ENCODE measurements at regions not wholly inside any gene's neighbourhood (a gene's known extent, or its start where the extent isn't known, plus 50 kb on each side); places are given as distances from the start of the nearest gene placed in this dataset.

GRCh38 chr11:70603756-70604211, 205.5 kb downstream of the CTTN start:
- Histone ChIP-seq H3K4me2 (no peak overlapping the region), H3K9me3 (no peaks in the 10 kb centered on the region), H3K36me3 (replicated peaks in 1 of 2; ENCODE audit: control insufficient read depth in 1 of 2, insufficient read depth in 2 of 2, low read length in 1 of 2) (no peaks in the 10 kb centered on the region), H3K9me2 (no peaks in the 10 kb centered on the region), H2AFZ (ENCODE audit: low read depth) (no peak overlapping the region), H3K27ac (ENCODE audit: low read depth in 2 of 2, low read length in 1 of 2) (no peak overlapping the region), H3K4me1 (ENCODE audit: control insufficient read depth in 1 of 2, insufficient read depth in 2 of 2, low read depth in 1 of 2, low read length in 1 of 2) (peaks cover 0 to 16% of the 10 kb centered on the region in 2 experiments; a peak in 1 of 4 replicates), H3K79me2 (ENCODE audit: insufficient read depth) (no peaks in the 10 kb centered on the region), H3K9ac (no peak overlapping the region), H3K4me3 (ENCODE audit: low read depth in 2 of 2, low read length in 1 of 2) (no peak overlapping the region), H4K20me1 (ENCODE audit: insufficient read depth) (no peaks in the 10 kb centered on the region), H3K27me3 (ENCODE audit: insufficient read depth) (no peaks in the 10 kb centered on the region), H3F3A (replicated peaks; ENCODE audit: insufficient read depth) (no peaks in the 10 kb centered on the region)
- DNase-seq, result no peak
- ChIA-PET POLR2A (no interaction called here), CTCF (interaction anchor here (1.1 kb wide), 1 partner anchor 11 kb away, joined by 3 read pairs; no protein-coding TSS in a partner anchor)
- WGBS (ENCODE audit: low lambda C conversion rate), result 60% methylated on average over 9 of the region's 9 CpGs
- no peak for TF ChIP-seq USF2 (IDR thresholded peaks at IDR 0.05; ENCODE audit: borderline replicate concordance, low read depth, low read length)
- no peak for TF ChIP-seq FOXM1 (IDR thresholded peaks at IDR 0.05; ENCODE audit: low read depth)
- TF ChIP-seq FOSL2 (IDR thresholded peaks at IDR 0.05; ENCODE audit: borderline replicate concordance, low read depth), result no peak
- TF ChIP-seq RCOR1 (IDR thresholded peaks at IDR 0.05; ENCODE audit: low read length), result no peak
- TF ChIP-seq ZBTB33 (IDR thresholded peaks at IDR 0.05; ENCODE audit: borderline replicate concordance, low read depth), result no peak
- no peak for TF ChIP-seq FOXJ3 (CRISPR knock-in tag; IDR thresholded peaks at IDR 0.05)
- TF ChIP-seq TEAD4 (IDR thresholded peaks at IDR 0.05; ENCODE audit: borderline replicate concordance, insufficient read depth), result no peak
- TF ChIP-seq YY1 (IDR thresholded peaks at IDR 0.05; ENCODE audit: low read depth), result no peak
- no peak for TF ChIP-seq JUND (IDR thresholded peaks at IDR 0.05)
- TF ChIP-seq EZH2phosphoT487 (IDR thresholded peaks at IDR 0.05; ENCODE audit: borderline replicate concordance, low read depth), result no peak
- TF ChIP-seq POLR2AphosphoS5 (IDR thresholded peaks at IDR 0.05; ENCODE audit: low read depth, low read length), result no peak
- no peak for TF ChIP-seq GATA2 (CRISPR knock-in tag; IDR thresholded peaks at IDR 0.05)
- TF ChIP-seq TAF1 (IDR thresholded peaks at IDR 0.05; ENCODE audit: borderline replicate concordance, low read depth, low read length), result no peak
- TF ChIP-seq PBX3 (IDR thresholded peaks at IDR 0.05), result no peak
- no peak for TF ChIP-seq IRF3 (IDR thresholded peaks at IDR 0.05; ENCODE audit: low read depth, low read length)

All from SK-N-SH (cell line).